ENCODE measurements at regions not wholly inside any gene's neighbourhood (a gene's known extent, or its start where the extent isn't known, plus 50 kb on each side); places are given as distances from the start of the nearest gene placed in this dataset.

- no peaks in the 10 kb centered on the region for H3K4me1 Mint-ChIP-seq
- H4K91ac ChIP-seq (ENCODE audit: insufficient read length, low read depth, low read length) = no peak overlapping the region
- H3K23me2 ChIP-seq (ENCODE audit: insufficient read length, low read depth, low read length, poor library complexity, severe bottlenecking) = no peaks in the 10 kb centered on the region
- no peaks in the 10 kb centered on the region for H3K79me1 ChIP-seq (ENCODE audit: insufficient read depth, low read depth, low read length, poor library complexity, severe bottlenecking)
- H2BK20ac ChIP-seq (ENCODE audit: low read depth, low read length, poor library complexity, severe bottlenecking) = no peak overlapping the region
- WGBS (ENCODE audit: extremely low coverage, insufficient read length, low lambda C conversion rate) = no CpG with 5 or more reads among the region's 1 CpG
- H3K9me3 ChIP-seq (ENCODE audit: control insufficient read depth, low read depth, low read length) = no peaks in the 10 kb centered on the region
- no peak overlapping the region for H2AK5ac ChIP-seq (ENCODE audit: insufficient read length, low read length)
- no peak overlapping the region for H2AFZ ChIP-seq (ENCODE audit: low read length)
- no peak overlapping the region for H3T11ph ChIP-seq (ENCODE audit: low read length)
- H3K27me3 ChIP-seq (ENCODE audit: insufficient read depth, low read length) = no peaks in the 10 kb centered on the region
- no peak overlapping the region for H2BK120ac ChIP-seq (ENCODE audit: low read depth, low read length, poor library complexity, severe bottlenecking)
- no peak overlapping the region for H4K8ac ChIP-seq (replicated peaks; ENCODE audit: insufficient read length, low read depth, low read length)
- H2BK5ac ChIP-seq (ENCODE audit: insufficient read length, low read length) = no peak overlapping the region
- H3K36me3 Mint-ChIP-seq (ENCODE audit: insufficient read depth in 1 of 3, low read depth in 3 of 3) = no peaks in the 10 kb centered on the region
- H3K27ac Mint-ChIP-seq = no peak overlapping the region
- H3K79me2 ChIP-seq (ENCODE audit: insufficient read depth, low read length) = no peaks in the 10 kb centered on the region
- no peaks in the 10 kb centered on the region for H3K27me3 Mint-ChIP-seq (ENCODE audit: low read depth)
- no peak overlapping the region for H3K56ac ChIP-seq (ENCODE audit: insufficient read length, low read depth, low read length)
- H4K5ac ChIP-seq (ENCODE audit: insufficient read length, low read depth, low read length) = no peak overlapping the region
- no peaks in the 10 kb centered on the region for H3K9me3 Mint-ChIP-seq
- H4K20me1 ChIP-seq (ENCODE audit: control insufficient read depth, insufficient read depth, insufficient read length) = no peaks in the 10 kb centered on the region
- H3K4ac ChIP-seq (ENCODE audit: low read depth, low read length) = no peak overlapping the region
- no peak overlapping the region for H3K27ac ChIP-seq (ENCODE audit: insufficient read length, low read depth, low read length)
- no peak overlapping the region for H3K4me3 Mint-ChIP-seq
- no peaks in the 10 kb centered on the region for H3K4me1 ChIP-seq (ENCODE audit: insufficient read depth, low read length)
- H2BK12ac ChIP-seq (ENCODE audit: insufficient read length, low read depth, low read length) = no peak overlapping the region
- H2BK15ac ChIP-seq (ENCODE audit: low read depth, low read length) = no peak overlapping the region
- no peak overlapping the region for H3K9ac ChIP-seq (ENCODE audit: extremely low read depth, insufficient read length, low read length)
- TF ChIP-seq CTCF (conservative IDR thresholded peaks at IDR 0.05) = no peak
- DNase-seq = no peak
- no peak overlapping the region for H3K14ac ChIP-seq (ENCODE audit: insufficient read depth, low read length)
- H3K4me2 ChIP-seq (ENCODE audit: insufficient read depth, insufficient read length, low read length) = no peak overlapping the region
- H3K23ac ChIP-seq (ENCODE audit: insufficient read length, low read depth, low read length) = no peak overlapping the region
- H3K18ac ChIP-seq (ENCODE audit: insufficient read length, low read depth, low read length) = no peak overlapping the region
These were observed 373.3 kb upstream of the EDIL3 start for GRCh38 chr5:84758008-84758407.
